Upper lobe of left lung (tissue), 6 donors: ENCODE measurements at regions not wholly inside any gene's neighbourhood (a gene's known extent, or its start where the extent isn't known, plus 50 kb on each side); places are given as distances from the start of the nearest gene placed in this dataset.

Experiments
- ATAC-seq, 2 donors: fragments of 200-7000 bp; cut with Tn5 transposase; one replicate each; pipeline ENCODE4 v1.9.1; 2022; ENCODE audit warnings: mild to moderate bottlenecking in 2 of 2, moderate library complexity in 2 of 2; ENCODE audit not compliant: low FRiP score in 2 of 2
- DNase-seq, 2 donors: peaks; one replicate each; pipeline ENCODE4 v3.0.0-alpha.2; 2019 to 2020
- H3K27ac ChIP-seq, 4 donors: fragments of 200-600 bp; sonication (generic); one replicate each; pipeline ENCODE4 v1.5.1; 2016 to 2019
- H3K27me3 ChIP-seq, 4 donors: fragments of 200-600 bp; sonication (generic); one replicate each; pipeline ENCODE4 v1.5.1; 2017 to 2019
- H3K36me3 ChIP-seq, 4 donors: fragments of 200-600 bp; sonication (generic); one replicate each; pipeline ENCODE4 v1.5.1; 2016 to 2019
- H3K4me1 ChIP-seq, 4 donors: fragments of 200-600 bp; sonication (generic); one replicate each; pipeline ENCODE4 v1.5.1; 2018 to 2019
- H3K4me3 ChIP-seq, 4 donors: fragments of 200-600 bp; sonication (generic); one replicate each; pipeline ENCODE4 v1.5.1; 2017 to 2019; ENCODE audit warnings: mild to moderate bottlenecking in 2 of 4, moderate library complexity in 1 of 4
- H3K9me3 ChIP-seq, 4 donors: fragments of 200-600 bp; sonication (generic); one replicate each; pipeline ENCODE4 v1.5.1; 2018 to 2019
- CTCF ChIP-seq, 6 experiments: fragments of 450-650 bp in 4 of 6; fragments of 200-600 bp in 2 of 6; sonication (generic) in 2 of 6; IDR thresholded peaks; one replicate each; pipeline ENCODE4 v1.5.1; 2016 to 2019; ENCODE audit warnings: antibody characterized with exemption in 6 of 6
- EP300 ChIP-seq, 4 donors: sonication (generic); formaldehyde crosslinking; IDR thresholded peaks; one replicate each; pipeline ENCODE4 v1.5.1; 2017; ENCODE audit warnings: antibody characterized with exemption in 4 of 4, control low read depth in 2 of 4
- POLR2A ChIP-seq, 4 donors: fragments of 450-650 bp; IDR thresholded peaks; one replicate each; pipeline ENCODE4 v1.5.1; 2016 to 2017; ENCODE audit warnings: antibody characterized with exemption in 4 of 4, mild to moderate bottlenecking in 2 of 4
- POLR2AphosphoS5 ChIP-seq, 2 donors: sonication (generic); formaldehyde crosslinking; IDR thresholded peaks; one replicate each; pipeline ENCODE4 v1.5.1; 2017; ENCODE audit warnings: antibody characterized with exemption in 2 of 2
- WGBS, 2 donors: methylation state at CpG; one replicate each; pipeline ENCODE4 v1.1.5; 2017 to 2018; 5-methylcytosine and 5-hydroxymethylcytosine counted together
- donor health status: DM: no; HTN: no; CAD: no; lungs with moderate emphysema.
- donor health status: DM: no; HTN: yes; CAD: no; lungs with severe emphysema.

- ATAC-seq (no peak), DNase-seq (no peak)
- WGBS, 2 donors = 66 to 69% methylated on average over 2 of the region's 2 CpGs
Measured at GRCh38 chr6:85168146-85168545, 281.7 kb upstream of the NT5E start.

GRCh38 chr6:85166114-85166741, 283.7 kb upstream of the NT5E start:
- DNase-seq = no peak
- Histone ChIP-seq H3K27ac (no peak overlapping the region), H3K4me1 (no peaks in the 10 kb centered on the region), H3K9me3 (no peaks in the 10 kb centered on the region), H3K27me3 (no peaks in the 10 kb centered on the region), H3K36me3 (no peaks in the 10 kb centered on the region), H3K4me3 (no peak overlapping the region)
- TF ChIP-seq EP300 (IDR thresholded peaks at IDR 0.05) (no peak), CTCF (IDR thresholded peaks at IDR 0.05) (no peak), POLR2A (IDR thresholded peaks at IDR 0.05) (no peak), POLR2AphosphoS5 (IDR thresholded peaks at IDR 0.05) (no peak)
- ATAC-seq = no peak
- 84 to 93% methylated on average over 3 of the region's 3 CpGs for WGBS, 2 donors

More at GRCh38 chr6:85168146-85168545, 281.7 kb upstream of the NT5E start:
- Histone ChIP-seq H3K27ac (no peak overlapping the region), H3K36me3 (no peaks in the 10 kb centered on the region), H3K4me1 (no peaks in the 10 kb centered on the region), H3K4me3 (no peak overlapping the region), H3K9me3 (no peaks in the 10 kb centered on the region), H3K27me3 (no peaks in the 10 kb centered on the region)
- TF ChIP-seq POLR2AphosphoS5 (IDR thresholded peaks at IDR 0.05) (no peak), EP300 (IDR thresholded peaks at IDR 0.05) (no peak), CTCF (IDR thresholded peaks at IDR 0.05) (no peak), POLR2A (IDR thresholded peaks at IDR 0.05) (no peak)

DNA sequence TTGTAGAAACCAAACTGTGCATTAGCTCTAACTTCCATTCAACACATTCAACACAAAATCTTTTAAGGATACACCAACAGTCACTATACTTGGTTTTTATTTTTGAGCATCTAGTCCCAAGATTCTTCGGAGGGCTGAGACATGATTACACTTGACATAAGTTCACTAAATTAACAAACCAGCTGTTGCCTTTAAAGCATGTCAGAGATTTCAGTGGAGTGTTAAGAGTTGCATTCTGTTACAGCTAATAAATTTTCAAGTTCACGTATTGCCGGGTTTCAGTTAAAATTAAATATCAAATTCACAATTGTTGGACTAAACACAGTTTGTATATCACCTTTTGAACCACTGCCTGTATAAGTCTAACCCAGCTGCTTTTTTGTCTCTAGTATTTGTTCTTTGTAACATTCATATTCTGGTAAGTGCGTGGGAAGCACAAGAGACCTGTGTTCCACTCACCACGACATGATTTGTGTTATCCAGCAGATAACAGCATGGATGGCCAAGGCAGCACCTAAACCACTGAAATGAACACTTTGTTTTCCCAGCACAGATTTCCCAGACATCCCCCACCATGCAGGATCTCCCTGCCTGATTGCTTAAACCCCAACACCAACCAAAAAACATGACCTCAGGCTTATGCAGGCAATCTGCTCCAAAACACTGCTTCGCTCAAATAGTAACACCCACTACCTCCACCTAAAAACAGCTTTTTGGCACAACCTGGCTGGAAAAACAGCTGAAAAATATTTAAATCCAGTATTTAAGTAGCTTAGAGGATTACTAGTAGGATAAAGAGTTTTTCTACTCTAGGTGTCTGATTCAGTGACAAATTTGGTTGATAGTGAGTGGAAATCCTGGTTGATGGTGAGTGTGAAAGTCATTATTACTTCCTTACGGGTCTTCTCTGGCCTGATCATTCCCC, 286.5 kb upstream of the NT5E start:
- no peak overlapping the region for H3K4me3 ChIP-seq
- no peaks in the 10 kb centered on the region for H3K27me3 ChIP-seq
- no peaks in the 10 kb centered on the region for H3K4me1 ChIP-seq
- 62 to 66% methylated on average over 7 of the region's 7 CpGs for WGBS, 2 donors
- H3K9me3 ChIP-seq = no peaks in the 10 kb centered on the region
- DNase-seq (no peak), ATAC-seq (no peak)
- TF ChIP-seq POLR2AphosphoS5 (IDR thresholded peaks at IDR 0.05) (no peak), POLR2A (IDR thresholded peaks at IDR 0.05) (no peak), EP300 (IDR thresholded peaks at IDR 0.05) (no peak), CTCF (IDR thresholded peaks at IDR 0.05) (no peak)
- H3K36me3 ChIP-seq = no peaks in the 10 kb centered on the region
- no peak overlapping the region for H3K27ac ChIP-seq

DNA sequence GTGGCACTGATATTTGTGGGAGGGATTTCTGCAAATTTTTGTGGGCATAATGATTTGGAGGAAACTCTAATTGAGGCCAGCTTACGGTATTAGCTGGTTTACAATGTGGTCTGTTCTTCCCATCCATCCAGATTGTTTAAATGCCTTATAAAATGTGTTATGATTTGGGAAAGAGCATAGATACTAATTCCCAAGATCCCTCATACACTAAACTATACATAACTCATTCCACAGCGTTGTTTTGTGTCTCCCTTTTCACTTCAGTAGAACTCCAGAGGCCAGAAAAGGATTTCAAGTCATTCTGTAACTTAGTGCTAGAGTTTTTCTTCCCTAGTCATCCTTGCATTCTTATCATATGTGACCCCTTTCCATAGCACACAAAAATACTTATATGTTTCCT, 292.6 kb upstream of the NT5E start:
- no peaks in the 10 kb centered on the region for H3K4me1 ChIP-seq
- 54 to 75% methylated on average over 2 of the region's 2 CpGs for WGBS, 2 donors
- no peak for ATAC-seq
- no peaks in the 10 kb centered on the region for H3K9me3 ChIP-seq
- H3K27me3 ChIP-seq = no peaks in the 10 kb centered on the region
- TF ChIP-seq POLR2A (IDR thresholded peaks at IDR 0.05) = no peak
- no peak for TF ChIP-seq EP300 (IDR thresholded peaks at IDR 0.05)
- TF ChIP-seq CTCF (IDR thresholded peaks at IDR 0.05) = no peak
- DNase-seq = no peak
- H3K36me3 ChIP-seq = no peaks in the 10 kb centered on the region
- H3K4me3 ChIP-seq = no peak overlapping the region
- no peak overlapping the region for H3K27ac ChIP-seq
